ENCODE measurements at regions not wholly inside any gene's neighbourhood (a gene's known extent, or its start where the extent isn't known, plus 50 kb on each side); places are given as distances from the start of the nearest gene placed in this dataset.

GRCh38 chr4:26141051-26141721 is 179.6 kb upstream of the RBPJ start:
- TF ChIP-seq CREB1 (IDR thresholded peaks at IDR 0.05; ENCODE audit: low read depth): no peak
- TF ChIP-seq ZBTB7A (IDR thresholded peaks at IDR 0.05; ENCODE audit: low read depth): no peak
- TF ChIP-seq RAD21 (IDR thresholded peaks at IDR 0.05; ENCODE audit: low read depth): no peak
- no peak for TF ChIP-seq EP300 (IDR thresholded peaks at IDR 0.05; ENCODE audit: borderline replicate concordance)
- TF ChIP-seq TEAD4 (IDR thresholded peaks at IDR 0.05): no peak
- no peak for TF ChIP-seq MAX (IDR thresholded peaks at IDR 0.05)
- no peak for TF ChIP-seq YY1 (IDR thresholded peaks at IDR 0.05; ENCODE audit: low read depth)
- TF ChIP-seq TAF1 (IDR thresholded peaks at IDR 0.05; ENCODE audit: low read depth): no peak
- no peak for TF ChIP-seq REST (IDR thresholded peaks at IDR 0.05; ENCODE audit: low read depth)
- TF ChIP-seq FOXM1 (IDR thresholded peaks at IDR 0.05; ENCODE audit: borderline replicate concordance, low read depth): no peak
- no peak for TF ChIP-seq CEBPB (IDR thresholded peaks at IDR 0.05)
- no peak for TF ChIP-seq USF1 (IDR thresholded peaks at IDR 0.05)
- no peak for TF ChIP-seq NFIC (IDR thresholded peaks at IDR 0.05)
- TF ChIP-seq EGR1 (IDR thresholded peaks at IDR 0.05): no peak
